Trophoblast cell (in vitro differentiated cells and primary cell): ENCODE measurements at regions not wholly inside any gene's neighbourhood (a gene's known extent, or its start where the extent isn't known, plus 50 kb on each side); places are given as distances from the start of the nearest gene placed in this dataset.
A peak's percentile ranks its signal among the peaks of the same experiment; 100 is the strongest.

Experiments used
- DNase-seq, 2 donors: peaks; one replicate each; pipeline ENCODE4 v3.0.0-alpha.2; 2016
- H2AFZ ChIP-seq: 2 replicates; pipeline ENCODE4 v1.6.1; 2013; ENCODE audit warnings: low read length, moderate library complexity, mild to moderate bottlenecking; ENCODE audit not compliant: insufficient read depth, poor library complexity
- H2AK5ac ChIP-seq: 2 replicates; pipeline ENCODE4 v1.6.1; 2013; ENCODE audit warnings: mild to moderate bottlenecking, low read length
- H2BK120ac ChIP-seq: 2 replicates; pipeline ENCODE4 v1.6.1; 2013; ENCODE audit warnings: low read length, mild to moderate bottlenecking, moderate library complexity; ENCODE audit not compliant: insufficient read depth, poor library complexity
- H2BK12ac ChIP-seq: 2 replicates; pipeline ENCODE4 v1.6.1; 2013; ENCODE audit warnings: mild to moderate bottlenecking, low read length, moderate library complexity
- H2BK5ac ChIP-seq: 2 replicates; pipeline ENCODE4 v1.6.1; 2013; ENCODE audit warnings: low read length, low read depth, moderate library complexity, mild to moderate bottlenecking; ENCODE audit not compliant: poor library complexity
- H3K14ac ChIP-seq: 2 replicates; pipeline ENCODE4 v1.6.1; 2013; ENCODE audit warnings: mild to moderate bottlenecking, low read length
- H3K18ac ChIP-seq: 2 replicates; pipeline ENCODE4 v1.6.1; 2013; ENCODE audit warnings: mild to moderate bottlenecking, low read length
- H3K23ac ChIP-seq: 2 replicates; pipeline ENCODE4 v1.6.1; 2013; ENCODE audit warnings: low read length
- H3K27ac ChIP-seq: 2 replicates; pipeline ENCODE4 v1.5.1; 2013; ENCODE audit warnings: low read depth, mild to moderate bottlenecking, inconsistent platforms, low read length, moderate library complexity
- H3K27me3 ChIP-seq: 2 replicates; pipeline ENCODE4 v1.6.1; 2013; ENCODE audit warnings: inconsistent platforms, mild to moderate bottlenecking, low read length, moderate library complexity; ENCODE audit not compliant: insufficient read depth
- H3K36me3 ChIP-seq, 2 experiments: 1 replicate in 1 of 2; 2 replicates in 1 of 2; pipeline ENCODE4 v1.6.1; 2013; ENCODE audit warnings: low read length in 2 of 2, mild to moderate bottlenecking in 2 of 2, moderate library complexity in 1 of 2; ENCODE audit not compliant: insufficient read depth in 2 of 2, control insufficient read depth in 1 of 2
- H3K4ac ChIP-seq: 2 replicates; pipeline ENCODE4 v1.6.1; 2013; ENCODE audit warnings: low read depth, mild to moderate bottlenecking, low read length, moderate library complexity
- H3K4me1 ChIP-seq, 2 experiments: 1 replicate in 1 of 2; 2 replicates in 1 of 2; pipeline ENCODE4 v1.6.1; 2013; ENCODE audit warnings: low read length in 2 of 2, mild to moderate bottlenecking in 2 of 2, moderate library complexity in 1 of 2; ENCODE audit not compliant: insufficient read depth in 2 of 2, control insufficient read depth in 1 of 2
- H3K4me2 ChIP-seq: 2 replicates; pipeline ENCODE4 v1.6.1; 2013; ENCODE audit warnings: inconsistent platforms, mild to moderate bottlenecking, low read length, moderate library complexity
- H3K4me3 ChIP-seq: 2 replicates; pipeline ENCODE4 v1.5.1; 2013; ENCODE audit warnings: mild to moderate bottlenecking, low read depth, low read length, inconsistent platforms
- H3K79me1 ChIP-seq: one replicate; pipeline ENCODE4 v1.6.1; 2013; ENCODE audit warnings: low read length
- H3K79me2 ChIP-seq: 2 replicates; pipeline ENCODE4 v1.6.1; 2013; ENCODE audit warnings: low read length, mild to moderate bottlenecking; ENCODE audit not compliant: control insufficient read depth, insufficient read depth, poor library complexity
- H3K9ac ChIP-seq: 2 replicates; pipeline ENCODE4 v1.6.1; 2013; ENCODE audit warnings: mild to moderate bottlenecking, low read length
- H3K9me3 ChIP-seq: 2 replicates; pipeline ENCODE4 v1.6.1; 2013; ENCODE audit warnings: low read depth, mild to moderate bottlenecking, control low read depth, inconsistent platforms, low read length; ENCODE audit not compliant: insufficient read depth
- H4K12ac ChIP-seq: 2 replicates; pipeline ENCODE4 v1.6.1; 2013; ENCODE audit warnings: low read depth, mild to moderate bottlenecking, low read length, moderate library complexity
- H4K8ac ChIP-seq: 2 replicates; pipeline ENCODE4 v1.6.1; 2013; ENCODE audit warnings: low read depth, mild to moderate bottlenecking, low read length, moderate library complexity
- H4K91ac ChIP-seq: one replicate; pipeline ENCODE4 v1.6.1; 2013; ENCODE audit warnings: low read depth, mild to moderate bottlenecking, low read length, moderate library complexity
- WGBS: extraction: QIAGEN DNeasy Blood & Tissue Kit; methylation state at CpG from one replicate; pipeline ENCODE4 v1.1.7; 2013; ENCODE audit warnings: missing lambda C conversion rate; ENCODE audit not compliant: insufficient read length, insufficient coverage; ENCODE audit errors: extremely low coverage; 5-methylcytosine and 5-hydroxymethylcytosine counted together

DNA sequence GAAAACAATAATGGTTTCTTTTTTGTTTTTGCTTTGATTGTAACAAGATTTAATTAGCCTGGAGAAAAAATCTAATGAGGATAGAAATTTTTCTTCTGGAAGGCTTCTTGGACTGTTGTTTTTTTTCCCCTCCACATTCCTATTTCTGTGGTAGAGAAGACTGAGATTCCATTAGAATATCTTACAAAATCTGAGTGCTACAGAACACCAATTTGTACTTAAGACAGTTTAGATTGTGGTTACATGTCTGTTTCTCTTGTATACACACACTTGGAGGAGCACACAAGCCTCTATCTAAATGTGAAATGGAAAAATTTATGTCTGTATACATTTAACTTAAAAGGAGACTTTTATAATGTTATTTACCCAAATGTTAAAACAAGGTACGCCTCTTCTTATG is 176.9 kb upstream of the ARSJ start:
- Histone ChIP-seq H3K14ac (no peak overlapping the region), H2BK5ac (no peak overlapping the region), H3K27ac (no peak overlapping the region), H3K79me2 (no peaks in the 10 kb centered on the region), H4K8ac (no peak overlapping the region), H3K4me2 (no peak overlapping the region), H3K4me1 (peaks cover 0 to 5% of the 10 kb centered on the region in 2 experiments), H3K79me1 (no peaks in the 10 kb centered on the region), H3K9me3 (no peaks in the 10 kb centered on the region), H2BK120ac (no peak overlapping the region), H3K4me3 (no peak overlapping the region), H2AK5ac (no peak overlapping the region), H4K12ac (no peak overlapping the region), H2AFZ (no peak overlapping the region), H4K91ac (no peak overlapping the region), H3K23ac (no peak overlapping the region), H2BK12ac (no peak overlapping the region), H3K18ac (no peak overlapping the region), H3K27me3 (no peaks in the 10 kb centered on the region), H3K36me3 (no peaks in the 10 kb centered on the region), H3K4ac (no peak overlapping the region), H3K9ac (no peak overlapping the region)
- no peak for DNase-seq
- no CpG with 5 or more reads among the region's 1 CpG for WGBS

DNA sequence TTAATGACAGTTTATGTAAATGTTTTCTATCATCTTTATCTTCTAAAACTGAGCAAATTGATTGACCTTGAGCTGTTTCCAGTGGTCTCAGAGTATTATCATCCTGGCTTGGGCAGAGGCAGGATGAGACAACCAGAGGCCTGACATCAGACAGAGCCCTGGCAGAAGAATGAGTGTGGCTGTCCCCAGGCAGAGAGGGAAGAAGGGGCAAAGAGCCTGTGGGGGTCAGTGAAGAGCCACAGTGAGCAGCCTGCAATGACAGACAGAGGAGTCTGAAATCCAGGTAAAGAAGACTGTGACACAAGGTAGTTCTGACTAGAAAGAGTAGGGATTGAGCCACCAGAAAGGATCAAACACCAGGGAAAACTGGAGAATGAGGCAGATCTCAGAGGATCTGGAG is 182.4 kb upstream of the ARSJ start:
- Histone ChIP-seq H3K4me2 (no peak overlapping the region), H3K9me3 (no peaks in the 10 kb centered on the region), H2AFZ (no peak overlapping the region), H3K4ac (no peak overlapping the region), H4K12ac (no peak overlapping the region), H3K9ac (no peak overlapping the region), H3K18ac (no peak overlapping the region), H3K36me3 (no peaks in the 10 kb centered on the region), H4K8ac (no peak overlapping the region), H3K23ac (no peak overlapping the region), H2BK12ac (no peak overlapping the region), H3K14ac (no peak overlapping the region), H2AK5ac (no peak overlapping the region), H3K27me3 (no peaks in the 10 kb centered on the region), H3K79me1 (no peaks in the 10 kb centered on the region), H3K27ac (no peak overlapping the region), H3K4me1 (peaks cover 0 to 4% of the 10 kb centered on the region in 2 experiments), H2BK120ac (peak overlapping the region; percentile 6), H3K79me2 (no peaks in the 10 kb centered on the region), H2BK5ac (no peak overlapping the region), H4K91ac (no peak overlapping the region), H3K4me3 (no peak overlapping the region)
- no peak for DNase-seq

DNA sequence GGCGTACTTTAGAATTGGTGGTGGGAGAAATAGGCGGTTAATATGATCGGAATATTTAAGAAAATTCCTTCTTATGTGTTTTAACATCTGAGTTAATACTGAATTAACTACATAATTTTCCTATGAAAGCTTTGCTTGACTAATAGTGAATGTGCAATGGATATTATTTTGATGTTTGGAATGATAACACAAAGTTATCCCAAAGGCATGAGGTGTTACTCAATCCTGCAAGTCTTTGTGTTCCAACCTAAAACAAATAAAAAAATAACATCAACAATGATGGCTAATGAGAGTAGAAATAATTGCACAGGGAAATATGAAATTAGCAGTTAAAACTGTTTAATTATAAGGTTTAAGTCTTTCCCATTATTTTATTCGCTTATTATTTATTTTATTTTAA is 183.6 kb upstream of the ARSJ start:
- no peak overlapping the region for H4K8ac ChIP-seq
- no peak overlapping the region for H4K91ac ChIP-seq
- H3K14ac ChIP-seq, result no peak overlapping the region
- no peak overlapping the region for H3K4me3 ChIP-seq
- H3K9me3 ChIP-seq, result no peaks in the 10 kb centered on the region
- no peak overlapping the region for H2BK120ac ChIP-seq
- peaks cover 0 to 4% of the 10 kb centered on the region in 2 experiments for H3K4me1 ChIP-seq
- H3K9ac ChIP-seq, result no peak overlapping the region
- no peak overlapping the region for H3K27ac ChIP-seq
- H3K79me2 ChIP-seq, result no peaks in the 10 kb centered on the region
- no peak for DNase-seq
- no peak overlapping the region for H2BK12ac ChIP-seq
- H3K18ac ChIP-seq, result no peak overlapping the region
- H4K12ac ChIP-seq, result no peak overlapping the region
- H2AK5ac ChIP-seq, result no peak overlapping the region
- H2AFZ ChIP-seq, result no peak overlapping the region
- no peak overlapping the region for H3K23ac ChIP-seq
- no peaks in the 10 kb centered on the region for H3K27me3 ChIP-seq
- WGBS, result no CpG with 5 or more reads among the region's 4 CpGs
- no peaks in the 10 kb centered on the region for H3K79me1 ChIP-seq
- H3K36me3 ChIP-seq, result no peaks in the 10 kb centered on the region
- H3K4me2 ChIP-seq, result no peak overlapping the region
- no peak overlapping the region for H2BK5ac ChIP-seq
- no peak overlapping the region for H3K4ac ChIP-seq

DNA sequence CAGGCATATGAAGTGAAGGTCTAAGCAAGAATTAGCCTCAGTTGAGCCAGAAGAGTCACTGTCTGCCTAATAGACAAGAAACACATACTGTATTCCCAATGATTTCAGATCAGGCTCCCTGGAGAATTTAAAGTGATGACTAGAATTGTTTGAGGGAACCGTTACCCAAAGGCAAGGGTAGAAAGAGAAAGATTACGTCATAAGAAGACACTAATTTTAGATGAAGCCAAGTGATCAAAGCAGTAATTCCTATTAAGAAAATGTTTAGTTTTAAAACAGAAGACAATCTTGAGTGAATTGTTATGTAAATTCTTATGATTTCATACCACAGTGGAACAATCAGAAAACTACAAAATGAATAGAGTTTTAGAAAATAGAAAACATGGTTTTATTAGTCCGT is 194.5 kb upstream of the ARSJ start:
- no CpG with 5 or more reads among the region's 3 CpGs for WGBS
- H3K9me3 ChIP-seq, result no peaks in the 10 kb centered on the region
- no peaks in the 10 kb centered on the region for H3K4me1 ChIP-seq
- no peak overlapping the region for H3K14ac ChIP-seq
- H3K79me1 ChIP-seq, result no peaks in the 10 kb centered on the region
- H3K4me3 ChIP-seq, result no peak overlapping the region
- no peak overlapping the region for H3K4me2 ChIP-seq
- H2AFZ ChIP-seq, result no peak overlapping the region
- no peaks in the 10 kb centered on the region for H3K36me3 ChIP-seq
- no peak overlapping the region for H4K8ac ChIP-seq
- H3K18ac ChIP-seq, result no peak overlapping the region
- H2BK120ac ChIP-seq, result no peak overlapping the region
- no peaks in the 10 kb centered on the region for H3K79me2 ChIP-seq
- H2AK5ac ChIP-seq, result no peak overlapping the region
- H2BK12ac ChIP-seq, result no peak overlapping the region
- no peak overlapping the region for H3K23ac ChIP-seq
- no peak overlapping the region for H4K91ac ChIP-seq
- H3K4ac ChIP-seq, result no peak overlapping the region
- H3K27me3 ChIP-seq, result no peaks in the 10 kb centered on the region
- no peak overlapping the region for H4K12ac ChIP-seq
- no peak overlapping the region for H2BK5ac ChIP-seq
- no peak overlapping the region for H3K9ac ChIP-seq
- DNase-seq, result no peak
- H3K27ac ChIP-seq, result no peak overlapping the region
